GM18498 (cell line): ENCODE measurements at regions not wholly inside any gene's neighbourhood (a gene's known extent, or its start where the extent isn't known, plus 50 kb on each side); places are given as distances from the start of the nearest gene placed in this dataset.
A peak's percentile ranks its signal among the peaks of the same experiment; 100 is the strongest.
"Not testable (repeated sequence)": the region's sequence is repeated elsewhere in the genome, so short reads cannot be mapped to it uniquely, and the experiment has no call there.

Experiments
- ATAC-seq: cut with Tn5 transposase; IDR thresholded peaks from one replicate; pipeline ENCODE4 v1.9.1; 2021; ENCODE audit warnings: mild to moderate bottlenecking, moderate library complexity; ENCODE audit not compliant: unreplicated experiment

DNA sequence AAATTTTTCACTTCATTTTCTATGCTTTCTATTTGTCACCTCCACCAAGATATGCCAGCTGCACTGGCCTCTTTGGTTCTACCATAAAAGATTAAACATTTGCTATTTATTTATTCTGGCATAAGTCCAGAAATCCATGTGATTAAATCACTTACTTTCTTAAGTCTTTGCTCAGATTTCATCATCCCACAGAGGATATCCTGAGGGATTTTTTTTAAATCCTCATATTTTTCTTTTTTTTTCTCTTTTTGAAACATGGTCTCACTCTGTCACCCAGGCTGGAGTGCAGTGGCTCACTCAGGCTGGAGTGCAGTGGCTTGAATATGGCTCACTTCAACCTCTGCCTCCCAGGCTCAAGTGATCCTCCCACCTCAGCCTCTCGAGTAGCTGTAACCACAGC, 645.4 kb upstream of the ATXN7L3B start:
- no peak for ATAC-seq

DNA sequence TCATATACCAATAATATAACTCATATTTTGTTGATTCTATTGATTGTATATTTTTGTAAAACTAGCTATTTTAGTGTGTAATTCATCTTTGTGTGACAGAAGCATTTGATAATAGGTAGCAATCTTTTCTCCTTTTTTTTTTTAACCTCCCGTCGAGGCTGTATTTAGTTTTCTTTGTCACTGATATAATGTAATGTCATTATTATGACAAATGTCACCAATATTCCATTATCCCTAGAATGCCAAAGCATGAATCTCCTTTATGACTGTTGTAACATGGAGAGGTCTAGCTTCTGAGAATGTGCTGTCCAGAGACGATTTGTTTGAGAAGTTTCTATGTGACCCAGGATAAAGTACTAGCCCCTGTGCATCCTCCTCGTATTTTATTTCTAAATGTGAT, 639.0 kb upstream of the ATXN7L3B start:
- ATAC-seq: no peak

DNA sequence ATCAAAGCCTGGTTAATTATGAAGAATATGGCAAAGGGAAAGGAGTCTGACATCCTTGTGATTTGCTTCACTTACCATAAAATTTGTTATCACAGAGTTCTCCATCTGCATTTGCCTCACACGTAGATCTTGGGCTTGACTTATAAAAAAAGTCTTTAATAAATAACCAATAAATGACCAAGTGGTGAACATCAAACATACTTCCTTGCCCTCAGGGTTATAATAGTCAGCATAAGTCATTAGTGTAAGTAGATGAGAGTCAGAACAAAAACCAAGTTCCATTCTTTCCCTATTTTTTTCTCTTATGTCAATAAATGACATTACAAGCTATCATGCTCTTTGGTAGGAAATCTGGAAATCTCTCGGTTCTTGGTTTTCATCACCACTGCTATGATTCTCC, 635.4 kb upstream of the ATXN7L3B start:
- no peak for ATAC-seq

DNA sequence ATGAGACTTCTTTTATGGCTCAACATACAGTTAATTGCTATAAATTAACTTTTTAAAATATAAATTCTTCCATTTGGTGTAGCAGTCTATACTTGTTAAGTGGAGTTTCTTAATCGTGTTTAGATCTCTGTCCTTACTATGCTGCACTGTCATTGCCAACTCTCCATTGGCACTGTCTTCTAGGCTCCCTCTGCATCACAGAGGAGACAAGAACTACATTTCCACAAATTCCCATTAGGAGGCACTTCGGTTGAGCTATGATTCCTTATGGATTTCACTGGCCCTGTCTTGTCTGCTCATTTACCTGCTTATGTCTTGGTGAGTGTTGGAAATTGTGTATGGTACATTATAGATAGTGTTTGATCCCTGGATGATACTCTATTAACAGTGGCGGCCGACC, 630.9 kb upstream of the ATXN7L3B start:
- ATAC-seq: no peak

DNA sequence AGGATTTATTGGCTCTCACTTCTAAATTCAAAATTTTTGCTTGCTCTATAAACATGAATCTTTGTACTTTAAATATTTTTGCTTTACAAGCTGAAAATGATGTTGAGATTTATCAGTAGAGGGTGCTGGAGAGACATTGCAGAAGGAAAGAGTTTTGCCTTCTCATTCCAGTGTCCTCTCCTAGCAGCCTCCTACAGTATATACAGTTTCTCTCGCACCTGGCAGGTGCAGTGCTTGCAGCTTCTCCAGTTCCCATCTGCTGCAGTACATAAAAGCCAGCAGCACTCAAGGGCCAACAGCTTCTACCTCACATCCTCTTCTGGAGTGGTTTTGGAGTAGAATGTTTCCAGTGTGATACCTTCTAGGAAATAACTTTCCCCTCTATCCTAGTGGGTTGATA, 601.8 kb upstream of the ATXN7L3B start:
- no peak for ATAC-seq

DNA sequence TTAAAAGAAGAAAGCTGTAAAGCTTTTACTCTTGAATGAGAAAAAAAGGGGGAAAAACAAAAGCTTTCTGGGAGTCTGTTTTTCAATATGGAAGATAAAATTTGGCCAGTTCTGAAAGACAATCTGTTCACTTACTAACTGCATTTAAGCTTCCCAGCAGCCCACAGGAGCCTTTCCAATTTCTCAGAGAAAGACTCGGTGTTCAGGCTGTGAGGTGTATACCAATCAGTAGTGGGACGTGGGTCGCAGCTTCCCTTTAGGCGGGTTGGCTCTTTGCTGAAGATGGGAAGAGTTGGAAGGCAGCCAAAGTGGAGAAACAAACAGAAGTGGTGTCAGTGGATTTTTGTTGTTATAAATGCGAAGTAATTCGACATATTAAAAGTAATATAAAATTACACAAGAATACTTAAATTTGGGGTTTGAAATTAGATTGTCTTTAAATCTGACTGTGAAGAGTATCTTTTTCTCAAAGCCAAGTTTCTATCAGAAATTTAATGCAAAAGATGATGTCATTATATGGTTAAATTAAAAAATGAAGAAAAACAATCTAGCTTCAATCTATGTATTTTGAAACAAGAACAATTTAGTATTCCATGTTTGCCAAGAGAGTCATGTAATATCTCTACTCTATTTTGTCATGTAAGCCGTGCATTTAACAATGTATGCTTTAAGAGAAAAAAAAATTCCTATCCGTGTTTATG, 590.2 kb upstream of the ATXN7L3B start:
- ATAC-seq: no peak

DNA sequence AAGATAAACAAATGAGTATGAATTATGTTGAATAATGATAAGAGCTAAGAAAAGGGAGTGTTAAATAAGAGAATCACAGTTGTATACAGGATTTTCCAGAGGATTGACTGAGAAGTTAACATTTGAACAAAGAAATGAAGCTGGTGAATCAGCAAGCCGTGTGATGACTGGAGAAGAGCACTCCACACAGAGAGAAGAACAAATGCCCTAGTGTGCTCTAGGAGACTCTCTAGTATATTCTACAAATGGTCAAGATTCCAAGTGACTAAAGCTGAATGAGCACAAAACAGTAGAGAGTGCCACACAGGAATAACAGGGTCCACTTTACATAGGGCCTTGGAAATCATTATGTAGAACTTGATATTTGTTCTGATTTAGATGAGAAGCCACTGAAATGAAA, 587.1 kb upstream of the ATXN7L3B start:
- no peak for ATAC-seq

DNA sequence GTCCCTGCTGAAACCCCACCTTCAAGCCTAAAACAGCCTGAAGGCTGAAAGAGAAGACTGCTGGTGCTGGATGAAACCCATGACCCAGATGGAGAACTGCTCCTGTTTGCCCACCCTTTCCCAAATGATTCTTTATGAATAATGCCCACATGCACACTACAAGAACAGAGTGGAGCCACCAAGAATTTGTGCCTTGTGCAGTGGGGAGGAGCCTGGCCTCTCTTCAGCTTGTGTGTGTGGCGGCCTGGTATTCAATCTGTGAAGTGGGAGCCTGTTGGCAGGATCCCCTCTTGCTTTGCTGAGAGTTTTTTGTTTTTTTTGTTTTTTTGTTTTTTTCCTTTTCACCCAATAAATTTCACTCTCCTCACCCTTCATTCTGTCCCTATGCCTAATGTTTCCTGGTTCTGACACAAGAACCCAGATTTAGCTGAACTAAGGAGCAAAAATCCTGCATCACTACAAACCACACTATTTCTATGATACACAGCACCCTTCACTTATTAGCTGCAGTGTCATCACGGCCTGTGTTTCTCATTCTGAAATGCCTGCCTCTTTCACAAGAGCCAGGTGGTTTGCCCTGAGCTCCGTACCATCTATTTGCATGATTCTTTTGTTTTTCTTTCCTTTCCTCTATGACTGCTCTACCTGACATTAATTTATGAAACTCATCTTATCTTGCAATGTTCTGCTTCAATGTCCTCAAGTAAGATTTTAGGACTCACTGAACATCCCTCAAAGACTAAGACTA, 585.5 kb upstream of the ATXN7L3B start:
- no peak for ATAC-seq

DNA sequence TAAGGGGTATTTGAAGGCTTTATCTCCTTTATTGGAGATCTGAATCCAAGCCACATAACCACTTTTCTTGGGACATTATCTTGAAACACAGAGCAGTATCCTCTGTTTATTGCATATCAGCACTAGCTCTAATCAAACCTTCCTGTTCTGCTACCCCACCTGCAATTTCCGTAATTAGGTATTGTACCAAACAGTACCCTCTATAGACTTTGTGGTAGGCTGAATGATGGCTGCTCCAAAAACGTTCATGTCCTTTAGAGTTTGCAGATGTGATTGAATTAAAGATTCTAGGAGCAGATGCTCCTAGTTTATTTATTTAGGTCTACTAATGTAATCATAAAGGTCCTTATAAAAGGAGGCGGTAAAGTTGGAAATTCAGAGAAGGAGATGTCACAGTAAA, 573.0 kb upstream of the ATXN7L3B start:
- no peak for ATAC-seq

DNA sequence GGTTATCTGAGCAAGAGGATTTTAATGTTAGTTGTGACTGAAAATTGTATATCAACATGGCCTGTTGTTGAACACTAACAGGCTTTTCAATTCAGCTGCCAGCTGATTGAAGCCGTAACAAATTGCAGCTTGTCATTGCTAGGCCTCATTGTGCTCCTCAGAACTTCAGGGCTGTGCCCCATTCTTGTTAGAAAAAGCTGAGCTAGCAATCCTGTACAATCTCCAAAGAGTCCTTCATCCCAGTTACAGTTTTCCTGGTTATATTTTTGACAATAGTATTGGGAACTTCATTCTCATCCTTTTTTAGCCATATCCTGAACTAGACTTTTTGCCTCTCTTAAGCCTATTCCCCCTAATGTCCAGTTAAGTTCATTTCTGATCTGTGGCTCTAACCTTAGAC, 564.1 kb upstream of the ATXN7L3B start:
- ATAC-seq: no peak

DNA sequence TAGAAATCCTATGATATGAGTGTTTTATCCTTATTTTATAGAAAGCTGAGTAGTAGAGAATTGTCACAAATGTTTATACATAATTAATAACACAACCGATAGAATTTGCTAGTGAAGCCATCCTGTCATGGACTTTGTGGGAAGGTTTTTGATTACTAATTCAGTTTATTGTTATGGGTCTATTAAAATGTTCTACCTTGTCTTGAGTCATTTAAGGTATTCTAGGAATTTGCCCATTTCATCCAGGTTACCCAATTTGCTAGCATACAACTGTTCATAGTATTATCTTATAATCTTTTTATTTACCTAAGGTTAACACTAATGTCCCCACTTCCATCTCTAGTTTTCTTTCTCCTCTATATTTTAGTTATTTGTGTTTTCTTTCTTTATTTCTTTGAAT, 553.1 kb upstream of the ATXN7L3B start:
- no peak for ATAC-seq

DNA sequence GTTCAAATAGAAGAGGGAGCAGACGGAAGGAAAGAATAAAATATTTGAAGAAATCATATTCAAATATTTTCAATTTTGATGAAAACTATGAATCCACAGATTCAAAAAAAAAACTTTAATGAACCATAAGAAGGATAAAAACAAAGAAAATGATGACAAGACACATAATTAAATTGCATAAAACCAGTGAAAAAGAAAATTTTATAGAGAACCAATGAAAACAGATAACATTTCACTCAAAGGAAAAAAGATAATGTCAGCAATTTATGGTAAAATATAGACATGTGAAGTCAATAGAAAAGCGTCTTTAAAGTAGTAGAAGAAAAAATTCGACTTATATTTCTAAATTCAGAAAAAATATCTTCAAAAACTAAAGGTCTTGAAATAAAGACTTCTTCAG, 546.5 kb upstream of the ATXN7L3B start:
- no peak for ATAC-seq

DNA sequence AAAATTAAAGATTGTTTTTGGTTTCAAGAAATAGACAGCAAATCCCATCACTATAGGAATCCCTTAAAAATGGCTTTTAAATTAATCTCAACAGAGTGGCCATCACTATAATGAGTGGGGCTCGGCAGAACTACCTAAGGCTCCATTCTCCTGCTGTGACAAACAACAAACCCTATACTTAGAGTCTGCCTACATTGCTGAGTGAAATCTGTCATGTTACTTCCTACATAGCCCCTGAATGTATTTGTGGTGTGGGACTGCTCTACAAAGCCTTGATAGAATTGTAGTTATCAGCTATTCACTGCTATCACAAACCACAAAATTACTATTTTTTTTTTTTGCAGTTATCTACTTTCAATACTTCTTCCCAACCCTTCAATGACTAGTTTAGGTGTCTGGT, 538.7 kb upstream of the ATXN7L3B start:
- ATAC-seq: no peak

DNA sequence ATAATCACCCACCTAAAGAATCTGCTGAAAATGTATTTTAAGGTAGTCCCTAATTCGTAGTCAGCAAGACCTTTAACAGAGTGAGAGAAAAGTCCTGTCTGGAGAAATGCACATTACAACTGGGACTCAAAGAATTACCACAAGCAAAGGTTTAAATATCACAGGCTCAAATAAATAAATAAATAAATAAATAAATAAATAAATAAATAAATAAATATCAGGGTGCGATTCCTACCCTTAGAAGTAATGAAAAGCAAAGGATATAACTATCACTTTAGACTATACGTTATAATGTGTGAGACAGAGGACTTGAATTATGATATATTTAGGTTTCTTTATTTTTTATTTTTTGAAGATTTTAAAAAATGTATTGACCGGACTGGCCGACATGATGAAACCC, 522.5 kb upstream of the ATXN7L3B start:
- no peak for ATAC-seq

DNA sequence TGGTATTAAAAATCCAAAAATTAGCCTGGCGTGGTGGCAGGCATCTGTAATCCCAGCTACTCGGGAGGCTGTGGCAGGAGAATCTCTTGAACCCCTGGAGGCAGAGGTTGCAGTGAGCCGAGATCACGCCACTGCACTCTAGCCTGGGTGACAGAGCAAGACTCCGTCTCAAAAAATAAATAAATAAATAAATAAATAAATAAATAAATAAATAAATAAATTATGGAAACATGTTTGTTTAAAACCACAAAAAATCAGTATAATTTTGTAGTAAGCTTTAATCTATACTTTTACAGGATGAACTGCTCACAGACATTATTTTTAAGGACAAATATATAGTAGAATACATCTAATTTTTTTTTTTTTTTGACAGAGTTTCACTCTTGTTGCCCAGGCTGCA, 521.3 kb upstream of the ATXN7L3B start:
- ATAC-seq: not testable (repeated sequence)

DNA sequence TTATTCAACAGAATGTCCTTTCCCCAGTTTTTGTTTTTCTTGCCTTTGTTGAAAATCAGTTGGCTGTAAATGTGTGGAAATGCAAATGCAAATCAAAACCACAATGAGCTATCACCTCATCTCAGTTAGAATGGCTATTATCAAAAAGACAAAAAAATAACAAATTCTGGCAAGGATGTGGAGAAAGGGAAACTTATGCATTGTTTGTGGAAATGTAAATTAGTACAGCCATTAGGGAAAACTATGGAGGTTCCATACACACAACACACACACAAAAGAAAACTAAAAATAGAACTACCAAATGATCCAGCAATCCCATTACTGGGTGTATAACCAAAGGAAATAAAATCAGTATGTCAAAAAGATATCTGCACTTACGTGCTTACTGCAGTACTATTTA, 518.8 kb upstream of the ATXN7L3B start:
- ATAC-seq: no peak

DNA sequence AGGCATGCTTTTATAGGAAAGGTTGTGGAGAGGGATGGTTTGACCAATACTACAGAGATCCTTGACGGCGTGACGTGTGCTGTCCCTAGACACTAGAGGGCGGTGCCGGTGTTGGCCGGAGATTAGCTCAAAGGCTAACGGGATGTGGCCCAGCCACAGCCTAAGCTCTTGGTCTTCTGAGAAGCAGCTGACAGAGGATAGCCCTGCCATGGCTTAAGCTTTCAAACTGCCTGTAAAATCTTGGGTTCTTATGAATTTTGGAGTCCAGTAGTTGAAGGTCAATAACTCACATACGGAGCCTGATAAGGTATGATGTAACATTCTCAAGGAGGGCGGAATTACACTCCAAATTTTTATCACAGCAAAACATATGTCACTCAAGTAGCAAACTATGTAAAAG, 515.7 kb upstream of the ATXN7L3B start:
- peak; percentile 100 for ATAC-seq

DNA sequence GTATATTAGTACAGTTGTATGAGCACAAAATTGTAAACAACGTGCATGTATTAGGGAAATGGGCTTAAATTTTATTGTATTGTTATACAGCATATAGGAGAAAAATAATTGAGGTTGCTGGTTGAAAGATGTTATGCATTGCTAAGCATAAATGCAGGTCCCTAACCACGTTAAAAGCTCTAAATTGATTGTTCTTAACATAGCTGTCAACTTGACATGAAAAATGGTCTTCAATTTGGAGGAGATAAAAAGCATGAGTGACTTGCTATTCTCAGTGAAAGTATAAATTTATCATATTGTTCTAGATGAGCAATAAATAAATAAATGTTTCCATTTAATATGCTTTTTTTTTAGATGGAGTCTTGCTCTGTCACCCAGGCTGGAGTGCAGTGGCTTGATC, 506.6 kb upstream of the ATXN7L3B start:
- no peak for ATAC-seq

DNA sequence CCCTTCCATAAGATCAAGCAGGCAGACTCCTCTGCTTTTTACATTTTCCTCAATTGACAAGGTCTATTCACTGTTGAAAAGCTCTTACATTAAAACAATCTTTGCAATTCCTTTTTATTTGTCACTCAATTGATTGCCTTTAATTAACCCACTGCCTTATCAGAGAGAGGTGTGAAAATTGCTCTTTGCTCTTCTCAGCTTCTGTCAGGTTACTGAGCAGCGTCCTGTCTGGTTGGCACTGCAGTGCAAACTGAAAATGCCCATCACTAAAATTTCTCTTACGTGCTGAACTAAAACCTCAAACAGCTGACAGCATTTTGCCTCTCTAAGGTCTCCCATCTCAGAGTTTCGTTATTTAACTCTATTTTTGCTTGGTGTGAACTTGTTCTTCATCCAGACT, 504.1 kb upstream of the ATXN7L3B start:
- no peak for ATAC-seq

DNA sequence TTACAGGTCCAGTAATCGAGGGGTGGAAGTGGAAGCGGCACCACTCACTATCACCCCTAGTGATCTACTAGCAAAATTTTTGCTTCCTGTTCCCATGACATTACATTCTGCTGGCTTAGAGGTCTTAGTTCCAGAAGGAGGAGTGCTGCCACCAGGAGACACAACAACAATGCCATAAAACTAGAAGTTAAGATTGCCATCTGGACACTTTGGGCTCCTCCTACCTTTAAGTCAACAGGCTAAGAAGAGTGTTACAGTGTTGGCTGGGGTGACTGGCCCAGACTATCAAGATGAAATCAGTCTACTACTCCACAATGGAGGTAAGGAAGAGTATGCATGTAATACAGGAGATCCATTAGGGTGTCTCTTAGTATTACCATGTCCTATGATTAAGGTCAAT, 498.5 kb upstream of the ATXN7L3B start:
- ATAC-seq: not testable (repeated sequence)

DNA sequence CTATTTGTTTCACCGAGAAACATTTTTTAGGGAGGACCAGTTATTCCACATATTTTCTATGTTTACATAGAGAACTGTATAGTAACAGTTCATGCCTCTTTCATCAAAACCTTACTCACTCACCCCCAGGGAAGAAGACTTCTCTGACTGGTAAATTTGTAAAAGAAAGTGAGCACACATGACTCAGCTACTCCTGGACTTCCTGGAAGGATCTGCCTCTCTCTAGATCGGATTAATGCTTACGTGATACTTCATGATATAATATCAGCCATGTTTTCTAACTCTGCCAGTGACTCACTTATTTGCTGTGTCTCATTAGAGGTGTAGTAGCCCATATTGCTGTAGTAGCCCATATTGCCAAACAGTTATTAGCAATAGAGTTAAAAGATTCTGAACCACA, 494.3 kb upstream of the ATXN7L3B start:
- ATAC-seq: no peak

DNA sequence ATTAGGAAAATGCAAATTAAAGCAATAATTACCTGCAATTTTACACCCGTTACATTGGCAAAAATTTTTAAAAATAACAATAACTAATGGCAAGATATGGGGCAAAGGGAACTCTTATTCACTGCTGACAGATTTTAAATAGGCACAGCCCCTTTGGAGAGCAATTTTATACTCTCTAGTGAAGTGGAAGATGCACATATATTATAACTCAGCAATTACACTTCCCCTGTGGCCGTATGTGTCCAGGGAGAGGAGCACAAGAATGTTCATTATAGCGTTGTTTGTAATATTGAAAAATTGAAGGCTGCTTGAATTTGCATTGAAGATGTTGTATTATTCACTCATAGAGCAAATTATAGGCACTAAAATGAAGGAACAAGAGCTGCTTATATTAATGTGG, 488.3 kb upstream of the ATXN7L3B start:
- ATAC-seq: no peak

DNA sequence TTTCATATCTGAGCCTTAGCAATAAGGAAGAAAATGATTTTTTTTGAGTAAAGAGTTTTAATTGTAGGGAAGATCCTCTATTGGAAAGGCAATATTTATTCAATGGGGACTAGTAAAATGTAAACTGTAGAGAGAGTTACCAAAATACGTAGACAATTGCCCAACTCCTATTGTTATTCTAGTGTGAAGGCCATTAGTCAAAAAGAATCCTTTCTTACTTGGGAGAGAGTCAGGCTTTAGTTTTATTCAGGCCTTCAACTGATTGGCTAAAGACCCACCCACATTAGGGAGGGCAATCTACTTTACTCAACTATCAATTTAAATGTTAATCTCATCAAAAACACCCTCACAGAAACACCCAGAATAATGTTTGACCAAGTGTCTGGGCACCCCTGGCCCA, 485.8 kb upstream of the ATXN7L3B start:
- ATAC-seq: no peak
